ENCODE measurements at regions not wholly inside any gene's neighbourhood (a gene's known extent, or its start where the extent isn't known, plus 50 kb on each side); places are given as distances from the start of the nearest gene placed in this dataset.
"Not testable (repeated sequence)": the region's sequence is repeated elsewhere in the genome, so short reads cannot be mapped to it uniquely, and the experiment has no call there.

DNA sequence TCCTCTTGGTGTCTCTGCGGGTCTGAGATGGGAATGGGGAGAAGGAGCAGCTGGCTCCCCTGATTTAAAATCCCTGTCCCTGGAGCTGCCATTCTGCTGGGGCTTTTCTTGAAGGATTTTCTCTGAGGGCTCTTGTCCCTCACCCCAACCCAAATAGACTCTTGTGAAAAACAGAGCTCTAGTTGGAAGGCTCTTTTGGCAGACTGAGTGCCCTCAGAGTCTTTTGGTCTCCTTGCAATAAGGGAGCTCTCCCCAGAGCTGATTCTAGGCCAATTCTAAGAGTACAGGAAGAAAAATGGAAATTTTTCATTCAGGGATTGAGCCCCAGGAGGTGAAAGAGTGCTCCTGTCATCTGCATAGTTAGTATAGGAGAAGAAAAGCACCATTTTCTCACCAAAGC lies 238.3 kb downstream of the COG6 start:
- no peak for DNase-seq (ENCODE audit: low read depth)

GRCh38 chr13:39894586-39894985 lies 239.1 kb downstream of the COG6 start:
- DNase-seq (ENCODE audit: low read depth), result no peak

- DNase-seq (ENCODE audit: low read depth), result no peak
Observed at GRCh38 chr13:39895254-39895653, 239.8 kb downstream of the COG6 start.

DNA sequence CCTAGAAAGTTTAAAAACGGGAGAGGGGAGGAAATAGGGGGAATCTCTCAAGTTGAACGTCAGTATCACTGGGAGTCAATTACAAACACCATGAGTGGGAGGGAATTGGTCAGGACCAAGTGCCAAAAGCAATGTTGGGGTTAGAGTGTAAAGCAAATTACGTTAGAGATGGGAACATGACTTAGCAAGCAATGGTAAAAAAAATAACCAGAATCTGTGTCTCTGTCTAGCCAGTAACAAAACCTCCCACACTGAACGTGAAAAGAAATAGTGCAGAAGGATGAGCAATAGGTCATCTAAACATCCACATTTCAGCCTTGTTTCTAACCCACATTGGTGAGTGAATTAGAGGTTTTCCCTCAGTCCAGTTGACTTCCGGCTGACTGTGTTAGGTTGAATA lies 242.2 kb downstream of the COG6 start:
- DNase-seq (ENCODE audit: low read depth), result no peak

DNA sequence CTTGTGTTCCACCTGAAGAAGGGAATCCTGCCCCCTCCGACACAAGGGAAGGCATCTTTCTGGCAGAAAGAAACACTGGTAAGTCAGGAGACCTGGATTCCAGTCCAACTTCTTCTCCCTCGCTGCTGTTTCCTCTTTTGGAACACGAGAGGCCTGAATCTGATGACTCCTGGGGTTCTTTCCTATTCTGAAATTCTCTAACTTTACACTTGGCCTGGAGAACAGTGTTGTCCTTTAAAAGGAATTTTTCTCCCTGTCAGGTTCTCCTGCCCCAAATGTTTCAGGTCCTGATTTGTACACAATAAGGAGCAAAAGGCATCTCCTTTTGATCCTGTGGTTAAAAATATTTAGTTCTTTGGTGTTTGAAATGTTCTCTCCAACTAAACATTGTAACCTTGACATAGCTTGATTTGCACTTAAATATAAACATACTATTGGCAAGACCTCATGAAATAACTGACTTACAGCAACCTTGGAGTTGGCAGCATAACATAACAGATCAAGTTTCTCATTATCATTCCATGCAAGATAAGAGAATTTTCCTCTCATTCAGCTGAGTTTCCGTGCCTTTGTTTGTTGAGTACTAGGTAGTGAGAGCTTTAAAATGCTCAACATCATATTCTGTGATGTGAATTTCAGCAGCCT lies 244.8 kb downstream of the COG6 start:
- no peak for DNase-seq (ENCODE audit: low read depth)

- no peak for DNase-seq (ENCODE audit: low read depth)
Observed at GRCh38 chr13:39904959-39905358, 249.5 kb downstream of the COG6 start.

DNA sequence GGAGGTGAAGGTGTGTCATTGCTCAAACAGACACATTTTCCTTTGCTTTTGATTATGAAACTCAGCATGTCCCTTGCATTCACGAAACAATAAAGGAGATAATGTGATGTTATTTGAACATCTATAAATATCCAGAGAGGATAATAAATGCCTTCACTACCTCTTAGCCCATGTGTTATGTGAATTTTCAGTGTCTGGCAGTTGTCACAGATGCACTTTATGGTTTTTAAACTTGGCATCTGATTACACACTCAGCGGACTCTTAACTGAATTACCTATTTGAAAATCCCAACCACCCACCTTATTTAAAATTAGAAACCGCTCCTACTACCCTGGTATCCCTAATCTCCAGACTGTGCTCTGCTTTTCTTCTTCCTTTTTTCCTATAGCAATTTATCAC lies 254.2 kb downstream of the COG6 start:
- DNase-seq (ENCODE audit: low read depth), result no peak

DNA sequence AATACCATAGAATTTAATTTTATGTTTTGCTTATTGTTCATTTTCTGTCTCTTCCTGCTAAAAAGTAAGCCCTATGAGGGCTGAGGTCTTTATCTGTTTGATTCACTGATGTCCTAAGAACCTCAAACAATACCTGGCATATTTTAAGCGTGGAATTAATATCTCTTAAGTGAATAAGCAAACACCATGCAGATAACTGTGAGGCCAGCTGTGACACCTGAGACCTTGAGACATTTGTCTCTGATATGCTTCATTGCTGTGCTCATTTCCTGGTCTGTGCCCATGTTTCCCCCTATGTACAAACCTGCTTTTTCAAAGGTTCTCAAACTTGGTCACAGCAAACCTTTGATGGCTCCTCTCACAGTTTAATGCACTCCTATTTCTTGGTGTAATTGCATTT lies 254.6 kb downstream of the COG6 start:
- no peak for DNase-seq (ENCODE audit: low read depth)

DNA sequence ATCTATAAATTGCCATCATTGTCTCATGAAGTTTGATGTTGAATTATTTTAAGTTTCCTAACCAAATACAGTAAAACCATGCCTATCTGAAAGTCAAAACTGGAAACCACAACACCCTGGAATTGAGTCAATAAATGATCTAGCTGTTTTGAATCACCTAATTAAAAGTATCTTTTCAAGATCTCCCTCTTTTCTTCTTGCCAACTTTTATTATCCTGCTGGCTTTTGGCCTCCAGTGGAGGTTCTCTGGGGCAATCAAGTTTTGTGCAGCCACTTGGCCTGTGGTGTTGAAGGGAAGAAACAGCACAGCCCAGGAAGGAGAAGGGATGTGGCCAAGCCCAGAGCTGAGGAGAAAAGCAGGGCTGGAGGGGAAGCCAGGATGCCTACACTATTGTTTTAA lies 255.4 kb downstream of the COG6 start:
- no peak for DNase-seq (ENCODE audit: low read depth)

GRCh38 chr13:39913339-39913738 lies 257.9 kb downstream of the COG6 start:
- no peak for DNase-seq (ENCODE audit: low read depth)

GRCh38 chr13:39913928-39914327 lies 258.5 kb downstream of the COG6 start:
- no peak for DNase-seq (ENCODE audit: low read depth)

DNA sequence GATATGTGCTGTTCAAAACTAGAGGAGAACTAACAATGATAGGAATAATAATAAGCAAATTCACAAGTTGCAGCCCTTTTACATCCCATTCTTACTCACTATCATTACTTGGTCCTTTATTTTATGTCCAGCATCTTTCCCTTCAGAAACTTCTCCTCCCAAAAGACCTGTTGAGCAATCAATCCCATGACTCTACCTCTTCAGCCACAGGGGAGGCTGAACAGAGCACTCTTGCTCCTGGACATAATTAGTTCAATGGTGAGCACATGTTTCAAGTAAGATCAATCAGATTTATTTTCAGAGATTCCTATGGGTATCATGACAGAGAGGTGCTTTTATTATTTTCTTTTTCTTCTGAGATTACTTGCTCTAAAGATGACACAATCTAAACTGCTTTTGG lies 260.0 kb downstream of the COG6 start:
- DNase-seq (ENCODE audit: low read depth), result no peak

DNA sequence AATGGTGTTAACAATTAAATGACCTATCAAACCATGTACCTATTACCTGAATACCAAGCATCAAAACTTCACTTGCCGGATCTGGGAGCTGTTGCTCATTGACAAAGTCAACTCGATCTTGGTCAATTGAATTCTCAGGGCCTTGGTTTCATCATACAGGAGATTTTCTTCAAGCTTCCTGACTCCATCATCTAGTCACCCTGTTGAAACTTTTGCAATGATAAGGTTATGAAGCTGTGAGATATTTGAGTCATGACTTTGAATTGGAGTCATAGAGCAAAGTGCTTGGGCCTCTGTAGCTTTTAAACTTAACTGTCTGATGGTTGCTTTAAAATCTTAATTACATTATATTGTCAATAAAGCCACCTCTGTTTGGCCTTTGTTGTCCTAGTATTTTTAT lies 260.9 kb downstream of the COG6 start:
- no peak for DNase-seq (ENCODE audit: low read depth)

DNA sequence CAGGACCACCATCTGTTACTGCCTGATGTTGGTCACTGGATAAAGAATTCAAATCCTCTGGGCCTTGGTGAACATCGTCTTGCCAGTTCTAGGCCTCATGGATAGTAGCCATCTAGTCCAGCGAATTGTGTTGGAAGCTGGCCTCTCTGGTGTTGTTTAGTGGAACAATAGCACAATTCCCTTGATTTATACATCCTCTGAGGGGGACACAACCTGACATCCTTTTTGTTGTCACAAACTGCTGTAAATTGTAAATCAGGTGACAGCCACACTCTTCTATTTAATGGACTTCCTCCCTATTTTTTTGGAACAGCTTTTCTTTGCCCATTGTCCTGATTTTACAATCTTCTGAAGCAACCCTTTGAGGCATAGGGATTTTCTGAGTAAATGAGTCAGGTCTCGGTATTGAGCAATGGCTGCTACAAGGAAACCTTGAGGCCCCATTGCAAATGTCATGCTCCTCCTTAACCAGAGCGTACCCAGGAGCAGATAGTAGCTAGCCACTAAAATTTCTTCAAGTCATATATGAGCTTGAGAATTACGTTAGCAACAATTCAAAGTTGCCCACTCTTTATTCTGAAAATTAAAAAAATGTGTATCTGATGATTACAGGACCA lies 263.3 kb downstream of the COG6 start:
- no peak for DNase-seq (ENCODE audit: low read depth)

- DNase-seq (ENCODE audit: low read depth), result no peak
Observed at GRCh38 chr13:39920613-39921012, 265.2 kb downstream of the COG6 start.

- DNase-seq (ENCODE audit: low read depth), result no peak
Observed at GRCh38 chr13:39926345-39926744, 270.9 kb downstream of the COG6 start.

DNA sequence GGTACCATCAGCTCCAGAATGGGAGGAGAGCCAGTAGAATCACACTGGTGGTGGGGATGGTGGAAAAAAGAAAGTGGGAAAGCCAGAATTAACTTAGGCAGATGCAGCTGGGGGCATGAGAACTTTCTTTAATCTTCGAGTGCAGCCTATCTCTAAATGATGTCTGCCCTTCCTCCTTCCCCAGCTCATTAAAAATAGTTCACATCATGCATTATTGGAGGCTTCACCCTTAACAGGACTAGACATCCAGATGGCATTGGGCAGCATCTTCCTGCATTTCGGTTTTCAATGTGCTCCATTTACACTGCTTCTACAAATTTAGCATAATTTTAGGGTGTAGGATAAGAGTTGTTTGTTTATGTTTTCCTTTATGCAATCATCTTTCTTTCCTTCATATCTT lies 272.8 kb downstream of the COG6 start:
- DNase-seq (ENCODE audit: low read depth), result no peak

GRCh38 chr13:39929583-39929982 lies 274.1 kb downstream of the COG6 start:
- no peak for DNase-seq (ENCODE audit: low read depth)

DNA sequence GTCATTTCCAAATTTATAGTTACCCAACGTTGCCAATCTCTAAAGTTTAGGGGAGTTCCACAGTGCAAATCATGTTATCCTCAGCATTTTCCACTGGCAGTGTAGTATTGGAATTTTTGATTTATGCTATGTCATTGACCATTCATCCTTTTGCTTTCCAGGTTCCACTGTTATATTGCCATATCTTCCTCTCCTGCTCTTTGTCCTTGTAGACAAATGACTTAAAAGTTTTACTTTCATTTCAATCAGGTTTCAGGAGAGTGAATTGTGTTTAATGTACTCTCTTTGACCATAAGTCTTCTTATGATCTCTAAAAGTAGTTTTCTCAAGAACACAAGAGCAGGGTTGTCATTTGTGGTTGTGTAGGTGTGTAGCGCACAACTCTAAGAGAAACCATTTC lies 274.6 kb downstream of the COG6 start:
- DNase-seq (ENCODE audit: low read depth), result no peak

GRCh38 chr13:39930544-39931444 lies 275.3 kb downstream of the COG6 start:
- DNase-seq (ENCODE audit: low read depth), result no peak

GRCh38 chr13:39931505-39931904 lies 276.0 kb downstream of the COG6 start:
- no peak for DNase-seq (ENCODE audit: low read depth)

DNA sequence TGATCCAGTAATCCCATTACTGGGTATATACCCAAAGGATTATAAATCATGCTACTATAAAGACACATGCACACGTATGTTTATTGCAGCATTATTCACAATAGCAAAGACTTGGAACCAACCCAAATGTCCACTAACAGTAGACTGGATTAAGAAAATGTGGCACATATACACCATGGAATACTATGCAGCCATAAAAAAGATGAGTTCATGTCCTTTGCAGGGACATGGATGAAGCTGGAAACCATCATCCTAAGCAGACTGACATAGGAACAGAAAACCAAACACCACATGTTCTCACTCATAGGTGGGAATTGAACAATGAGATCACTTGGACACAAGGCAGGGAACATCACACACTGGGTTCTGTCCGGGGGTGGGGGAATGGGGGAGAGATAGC lies 277.1 kb downstream of the COG6 start:
- DNase-seq (ENCODE audit: low read depth), result not testable (repeated sequence)

DNA sequence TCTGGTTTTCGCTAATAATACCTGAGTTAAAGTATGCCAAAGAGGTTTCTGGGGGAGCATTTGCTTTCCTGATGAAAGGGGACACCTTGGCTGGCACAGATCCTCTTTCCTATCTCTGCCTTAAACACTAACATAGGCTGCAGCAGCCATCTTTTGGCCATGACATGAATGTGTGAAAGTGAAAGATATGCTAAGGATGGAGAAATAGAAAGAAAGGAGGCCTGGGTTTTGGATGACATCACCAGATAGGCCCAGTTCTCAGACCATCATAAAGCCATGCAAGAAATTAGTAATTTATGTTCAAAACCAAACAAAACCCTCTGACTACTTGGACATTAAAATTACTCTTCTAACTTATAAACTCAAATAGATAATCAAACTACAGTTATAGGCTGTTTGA lies 279.7 kb downstream of the COG6 start:
- no peak for DNase-seq (ENCODE audit: low read depth)
